Neuron (in vitro differentiated cells): ENCODE measurements at regions not wholly inside any gene's neighbourhood (a gene's known extent, or its start where the extent isn't known, plus 50 kb on each side); places are given as distances from the start of the nearest gene placed in this dataset.
"Not testable (repeated sequence)": the region's sequence is repeated elsewhere in the genome, so short reads cannot be mapped to it uniquely, and the experiment has no call there.

ENCODE experiments used
- H2AFZ ChIP-seq: one replicate; pipeline ENCODE4 v1.6.1; 2013; ENCODE audit warnings: low read depth, mild to moderate bottlenecking, inconsistent platforms, low read length, moderate library complexity
- H3K27me3 ChIP-seq: one replicate; pipeline ENCODE4 v1.6.1; 2013; ENCODE audit warnings: low read length; ENCODE audit not compliant: insufficient read depth
- H3K36me3 ChIP-seq: one replicate; pipeline ENCODE4 v1.6.1; 2013; ENCODE audit warnings: low read length; ENCODE audit not compliant: insufficient read depth
- H3K4me1 ChIP-seq: one replicate; pipeline ENCODE4 v1.6.1; 2013; ENCODE audit warnings: low read length; ENCODE audit not compliant: insufficient read depth
- H3K4me3 ChIP-seq: 2 replicates; pipeline ENCODE4 v1.5.1; 2013; ENCODE audit warnings: mild to moderate bottlenecking, low read length, moderate library complexity
- H3K9me3 ChIP-seq: one replicate; pipeline ENCODE4 v1.6.1; 2013; ENCODE audit warnings: low read length

DNA sequence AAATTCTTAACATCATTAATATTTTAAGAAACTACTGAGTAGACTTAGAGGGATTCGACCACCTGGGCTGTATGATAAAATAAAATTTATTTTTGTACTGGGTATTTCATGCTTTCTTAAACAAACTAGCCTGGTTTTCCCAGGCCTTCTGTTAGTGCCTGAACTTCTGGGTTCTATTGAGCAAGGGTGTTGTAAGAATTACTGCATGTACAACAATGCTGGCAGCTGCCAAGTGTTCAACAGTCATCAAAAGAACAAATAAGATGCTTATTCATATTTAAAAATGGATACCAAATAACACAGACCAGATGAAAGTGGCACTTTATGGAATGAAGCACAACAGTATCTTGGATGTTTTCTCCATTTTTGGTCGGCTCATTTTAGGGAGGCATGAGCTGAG, 123.2 kb upstream of the FBXL7 start:
- Histone ChIP-seq H2AFZ (no peak overlapping the region), H3K36me3 (no peaks in the 10 kb centered on the region), H3K9me3 (no peaks in the 10 kb centered on the region), H3K4me3 (no peak overlapping the region), H3K4me1 (no peaks in the 10 kb centered on the region), H3K27me3 (no peaks in the 10 kb centered on the region)

DNA sequence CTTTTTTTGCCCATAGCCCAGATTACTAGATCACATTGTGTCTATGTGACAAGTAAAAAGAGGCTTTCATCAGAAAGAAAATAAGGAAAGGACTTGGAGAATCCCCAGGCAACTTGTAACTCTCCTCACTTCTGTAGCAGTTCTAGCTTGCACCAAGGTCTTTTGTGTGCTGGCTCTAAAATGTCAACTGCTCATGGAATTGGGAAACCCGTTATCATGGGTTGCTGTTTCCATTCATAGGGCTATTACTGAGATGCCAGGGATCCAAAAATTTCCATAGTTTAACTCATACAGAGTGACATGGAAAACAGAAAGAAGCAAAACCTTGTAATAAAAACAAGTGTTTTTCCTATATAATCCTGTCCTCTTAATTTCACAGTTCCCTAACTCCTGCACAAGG, 123.9 kb upstream of the FBXL7 start:
- Histone ChIP-seq H3K4me3 (no peak overlapping the region), H3K36me3 (no peaks in the 10 kb centered on the region), H2AFZ (no peak overlapping the region), H3K27me3 (no peaks in the 10 kb centered on the region), H3K4me1 (no peaks in the 10 kb centered on the region), H3K9me3 (no peaks in the 10 kb centered on the region)

DNA sequence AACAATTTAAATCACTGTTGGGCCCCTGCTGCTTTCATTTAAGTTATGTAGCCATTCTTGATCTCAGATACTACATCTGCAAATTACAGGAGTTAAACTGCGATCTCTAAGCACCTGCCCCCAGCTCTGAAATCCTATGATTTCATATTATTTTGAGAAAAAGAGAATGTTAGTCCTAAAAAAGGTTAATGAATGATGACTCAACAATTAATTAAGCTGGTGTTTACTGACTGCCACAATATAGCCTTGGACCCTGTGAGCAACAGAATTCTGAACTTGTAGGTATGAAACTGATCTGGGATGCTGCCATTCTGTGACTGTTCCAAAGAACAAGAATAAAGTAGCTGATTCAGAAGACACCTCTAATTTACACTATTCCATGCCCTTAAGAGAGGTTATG, 124.4 kb upstream of the FBXL7 start:
- Histone ChIP-seq H2AFZ (no peak overlapping the region), H3K27me3 (no peaks in the 10 kb centered on the region), H3K9me3 (no peaks in the 10 kb centered on the region), H3K4me3 (no peak overlapping the region), H3K36me3 (no peaks in the 10 kb centered on the region), H3K4me1 (no peaks in the 10 kb centered on the region)

DNA sequence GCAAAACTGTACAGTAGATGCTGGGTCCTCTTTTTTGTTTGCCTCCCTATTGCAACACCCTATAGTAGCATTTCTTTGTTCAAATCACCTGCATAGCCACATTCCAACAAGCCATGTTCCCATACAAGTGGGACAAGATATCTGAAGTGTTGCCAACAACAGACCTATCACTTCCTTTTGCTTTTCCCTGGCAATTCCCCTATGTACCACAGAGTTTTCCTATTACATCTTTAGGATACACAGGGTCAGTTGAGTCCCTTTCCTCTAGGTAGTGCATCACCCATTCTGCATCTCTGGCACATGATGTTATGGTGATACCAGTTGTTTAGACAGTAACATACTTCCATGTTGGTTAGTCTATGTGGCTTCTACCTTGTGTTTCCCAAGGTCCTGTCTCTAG, 125.1 kb upstream of the FBXL7 start:
- Histone ChIP-seq H2AFZ (no peak overlapping the region), H3K27me3 (no peaks in the 10 kb centered on the region), H3K9me3 (no peaks in the 10 kb centered on the region), H3K4me3 (no peak overlapping the region), H3K4me1 (no peaks in the 10 kb centered on the region), H3K36me3 (no peaks in the 10 kb centered on the region)

DNA sequence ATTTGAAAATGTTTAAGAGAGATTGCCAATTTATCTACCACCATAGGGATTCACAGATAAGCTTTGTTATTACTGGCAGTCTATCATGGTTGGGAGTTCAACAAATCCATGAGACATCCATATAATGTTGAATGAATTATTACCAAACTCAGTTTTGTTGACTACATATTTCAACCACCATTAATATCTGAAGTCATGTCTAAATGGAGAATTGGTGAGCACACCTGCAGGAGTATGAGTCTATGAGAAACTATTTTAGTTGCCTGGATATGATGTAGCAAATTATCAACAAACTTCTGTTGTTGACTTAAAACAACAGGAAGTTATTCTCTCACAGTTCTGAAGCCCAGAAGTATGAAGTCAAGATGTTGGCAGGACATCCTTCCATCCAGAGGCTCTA, 126.8 kb upstream of the FBXL7 start:
- no peaks in the 10 kb centered on the region for H3K36me3 ChIP-seq
- H3K27me3 ChIP-seq, result no peaks in the 10 kb centered on the region
- no peak overlapping the region for H3K4me3 ChIP-seq
- H3K4me1 ChIP-seq, result no peaks in the 10 kb centered on the region
- H3K9me3 ChIP-seq, result no peaks in the 10 kb centered on the region
- H2AFZ ChIP-seq, result no peak overlapping the region

DNA sequence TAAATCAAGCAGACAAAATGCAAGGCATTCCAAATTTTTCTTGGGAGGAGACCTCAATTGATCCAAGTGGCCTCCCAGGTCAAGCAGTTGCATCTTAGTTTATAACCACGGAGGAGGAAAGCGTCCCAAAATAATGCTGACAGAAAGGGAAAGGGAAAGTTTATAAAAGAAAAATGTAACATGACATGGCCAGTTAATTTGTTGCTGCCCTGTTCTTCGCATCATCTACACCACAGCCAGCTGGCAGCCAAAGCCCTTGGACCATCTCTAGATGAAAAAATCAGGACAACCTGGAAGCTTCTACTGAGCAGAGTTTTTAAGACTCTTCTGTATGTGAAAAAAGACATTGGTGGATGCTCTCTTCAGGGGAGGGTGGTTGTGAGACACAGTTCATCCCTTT, 128.8 kb upstream of the FBXL7 start:
- H3K27me3 ChIP-seq, result no peaks in the 10 kb centered on the region
- H3K36me3 ChIP-seq, result no peaks in the 10 kb centered on the region
- no peak overlapping the region for H2AFZ ChIP-seq
- H3K4me1 ChIP-seq, result no peaks in the 10 kb centered on the region
- no peaks in the 10 kb centered on the region for H3K9me3 ChIP-seq
- H3K4me3 ChIP-seq, result no peak overlapping the region

DNA sequence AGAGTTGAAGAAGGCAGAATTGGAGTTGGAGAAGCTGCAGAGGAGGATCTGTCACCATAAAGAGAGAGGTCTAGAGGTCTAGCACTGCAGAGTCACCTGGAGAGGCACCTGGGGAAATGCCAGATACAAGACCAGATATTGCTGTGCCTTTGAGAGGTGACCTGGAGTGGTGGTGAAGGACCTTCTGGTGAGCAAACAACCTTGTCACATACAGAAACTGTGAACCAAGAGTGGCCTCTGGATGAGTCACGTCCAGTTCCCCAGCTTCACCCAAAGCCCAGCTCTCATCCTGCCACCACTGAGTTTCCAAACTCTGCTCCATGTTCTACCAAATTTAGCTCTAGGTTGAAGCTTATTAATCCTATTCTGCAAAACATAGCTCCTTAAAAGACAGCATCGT, 131.1 kb upstream of the FBXL7 start:
- Histone ChIP-seq H3K4me3 (no peak overlapping the region), H3K36me3 (no peaks in the 10 kb centered on the region), H3K9me3 (no peaks in the 10 kb centered on the region), H3K27me3 (no peaks in the 10 kb centered on the region), H3K4me1 (peaks cover 6% of the 10 kb centered on the region), H2AFZ (no peak overlapping the region)

DNA sequence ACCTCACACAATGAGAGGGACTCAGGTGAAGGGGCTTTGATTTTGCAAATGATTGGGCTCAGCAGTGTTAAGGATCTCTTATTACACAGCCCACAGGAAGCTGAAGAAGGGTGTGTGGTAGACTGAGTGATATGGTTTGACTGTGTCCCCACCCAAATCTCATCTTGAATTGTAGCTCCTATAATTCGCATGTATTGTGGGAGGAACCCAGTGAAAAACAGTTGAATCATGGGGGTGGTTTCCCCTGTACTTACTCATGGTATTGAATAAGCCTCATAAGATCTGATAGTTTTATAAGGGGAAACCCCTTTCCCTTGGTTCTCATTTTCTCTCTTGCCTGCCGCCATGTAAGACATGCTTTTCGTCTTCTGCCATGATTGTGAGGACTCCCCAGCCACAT, 132.5 kb upstream of the FBXL7 start:
- H3K4me1 ChIP-seq, result peaks cover 17% of the 10 kb centered on the region
- H3K27me3 ChIP-seq, result no peaks in the 10 kb centered on the region
- H3K9me3 ChIP-seq, result no peaks in the 10 kb centered on the region
- no peaks in the 10 kb centered on the region for H3K36me3 ChIP-seq
- no peak overlapping the region for H2AFZ ChIP-seq
- no peak overlapping the region for H3K4me3 ChIP-seq

DNA sequence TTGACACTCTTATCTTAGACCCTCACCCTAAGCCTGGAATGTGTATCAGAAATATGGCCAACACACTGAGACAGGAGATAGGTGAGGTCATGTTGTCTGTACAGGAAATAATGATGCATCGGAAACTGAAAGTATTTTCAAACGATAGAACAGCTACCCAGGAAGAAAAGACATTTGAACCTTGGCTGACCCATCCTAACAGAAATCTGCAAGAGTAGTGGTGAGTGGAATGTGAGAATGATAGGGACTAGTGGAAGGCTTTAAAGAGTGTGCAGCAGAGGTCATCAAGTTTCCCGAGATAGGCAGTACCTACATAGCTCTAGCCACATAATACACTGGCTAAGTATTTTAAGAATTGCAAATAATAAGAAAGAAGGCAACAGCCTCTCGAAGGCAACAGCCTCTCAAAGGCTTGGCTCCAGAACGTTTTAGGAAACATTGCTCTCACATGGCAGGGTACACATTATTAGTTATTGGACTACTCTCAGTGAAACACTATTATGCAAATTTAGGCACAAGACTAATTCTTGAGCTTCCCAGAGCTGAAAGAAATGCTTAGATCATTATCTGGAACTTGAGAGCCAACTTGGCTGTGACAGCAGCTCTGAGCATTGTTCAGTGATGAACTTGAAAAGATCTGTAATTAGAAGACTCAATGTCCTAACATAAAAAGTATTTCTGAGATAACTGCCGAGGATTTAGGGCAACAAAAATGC, 133.1 kb upstream of the FBXL7 start:
- H2AFZ ChIP-seq, result no peak overlapping the region
- H3K4me3 ChIP-seq, result no peak overlapping the region
- no peaks in the 10 kb centered on the region for H3K9me3 ChIP-seq

DNA sequence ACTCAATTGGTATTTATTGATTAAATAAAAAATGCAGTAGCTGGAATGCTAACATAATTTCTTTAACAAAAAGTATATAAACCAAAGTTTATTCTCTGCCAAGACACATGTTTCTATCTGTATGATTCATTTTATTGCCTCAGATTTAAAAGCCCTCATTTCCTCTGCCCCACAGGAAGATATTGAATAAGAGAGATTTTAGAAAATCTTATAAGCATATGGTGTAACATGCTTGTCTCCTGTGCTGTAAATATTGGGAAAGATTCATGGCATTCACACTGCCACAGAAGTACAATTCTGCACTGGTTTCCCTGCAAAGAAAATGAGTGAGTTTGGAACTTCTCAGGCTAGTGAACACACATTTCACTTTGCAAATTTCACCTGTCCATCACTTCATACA, 134.9 kb upstream of the FBXL7 start:
- no peaks in the 10 kb centered on the region for H3K9me3 ChIP-seq
- H3K36me3 ChIP-seq, result no peaks in the 10 kb centered on the region
- no peaks in the 10 kb centered on the region for H3K27me3 ChIP-seq

More for the DNA sequence above, 133.1 kb upstream of the FBXL7 start:
- H3K36me3 ChIP-seq, result no peaks in the 10 kb centered on the region
- no peaks in the 10 kb centered on the region for H3K27me3 ChIP-seq
- peaks cover 17% of the 10 kb centered on the region for H3K4me1 ChIP-seq

DNA sequence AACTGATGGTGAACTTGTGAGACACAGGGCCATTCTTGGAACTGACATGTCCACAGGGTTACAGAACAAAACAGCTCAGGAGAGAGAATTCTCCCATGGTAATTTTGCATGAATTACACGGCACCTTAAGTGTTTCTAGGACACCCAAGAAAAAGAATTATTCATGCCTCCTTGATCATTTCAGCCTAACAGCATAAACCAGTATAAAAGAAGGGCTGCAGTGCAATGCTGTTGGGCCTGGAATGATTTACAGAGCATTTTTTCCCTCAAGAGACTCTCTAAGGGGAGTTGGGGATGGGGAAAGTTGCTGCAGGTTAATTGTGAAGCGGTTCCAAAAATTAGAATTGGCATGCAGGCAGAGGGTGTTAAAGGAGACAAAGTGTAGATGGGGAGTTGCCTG, 136.4 kb upstream of the FBXL7 start:
- no peak overlapping the region for H2AFZ ChIP-seq
- no peaks in the 10 kb centered on the region for H3K27me3 ChIP-seq
- no peaks in the 10 kb centered on the region for H3K9me3 ChIP-seq
- no peaks in the 10 kb centered on the region for H3K36me3 ChIP-seq
- H3K4me1 ChIP-seq, result peaks cover 17% of the 10 kb centered on the region
- H3K4me3 ChIP-seq, result no peak overlapping the region

More for the DNA sequence above, 134.9 kb upstream of the FBXL7 start:
- no peak overlapping the region for H2AFZ ChIP-seq
- H3K4me1 ChIP-seq, result peaks cover 17% of the 10 kb centered on the region
- H3K4me3 ChIP-seq, result no peak overlapping the region

DNA sequence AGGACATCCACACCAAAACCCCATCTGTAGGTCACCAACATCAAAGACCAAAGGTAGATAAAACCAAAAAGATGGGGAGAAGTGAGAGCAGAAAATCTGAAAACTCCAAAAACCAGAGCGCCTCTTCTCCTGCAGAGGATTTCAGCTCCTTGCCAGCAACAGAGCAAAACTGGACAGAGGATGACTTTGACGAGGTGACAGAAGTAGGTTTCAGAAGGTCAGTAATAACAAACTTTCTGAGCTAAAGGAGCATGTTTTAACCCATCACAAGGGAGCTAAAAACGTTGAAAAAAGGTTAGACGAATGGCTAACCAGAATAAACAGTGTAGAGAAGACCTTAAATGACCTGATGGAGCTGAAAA, 142.9 kb upstream of the FBXL7 start:
- H2AFZ ChIP-seq, H3K36me3 ChIP-seq, H3K4me1 ChIP-seq, H3K9me3 ChIP-seq, H3K4me3 ChIP-seq, H3K27me3 ChIP-seq: not testable (repeated sequence)

DNA sequence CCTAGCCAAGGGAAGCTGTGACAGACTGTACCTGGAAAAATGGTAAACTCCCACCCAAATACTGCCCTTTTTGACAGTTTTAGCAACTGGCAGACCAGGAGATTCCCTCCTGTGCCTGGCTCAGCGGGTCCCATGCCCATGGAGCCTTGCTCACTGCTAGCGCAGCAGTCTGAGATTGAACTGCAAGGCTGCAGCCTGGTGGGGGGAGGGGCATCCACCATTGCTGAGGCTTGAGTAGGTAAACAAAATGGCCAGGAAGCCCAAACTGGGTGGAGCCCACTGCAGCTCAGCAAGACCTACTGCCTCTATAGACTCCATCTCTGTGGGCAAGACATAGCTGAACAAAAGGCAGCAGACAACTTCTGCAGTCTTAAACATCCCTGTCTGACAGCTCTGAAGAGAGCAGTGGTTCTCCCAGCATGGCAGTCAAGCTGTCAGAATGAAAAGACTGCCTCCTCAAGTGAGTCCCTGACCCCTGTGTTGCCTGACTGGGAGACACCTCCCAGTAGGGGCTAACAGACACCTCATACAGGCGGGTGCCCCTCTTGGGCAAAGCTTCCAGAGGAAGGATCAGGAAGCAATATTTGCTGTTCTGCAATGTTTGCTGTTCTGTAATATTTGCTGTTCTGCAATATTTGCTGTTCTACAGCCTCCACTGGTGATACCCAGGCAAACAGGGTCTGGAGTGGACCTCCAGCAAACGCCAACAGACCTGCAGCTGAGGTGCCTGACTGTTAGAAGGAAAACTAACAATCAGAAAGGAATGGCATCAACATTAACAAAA, 143.5 kb upstream of the FBXL7 start:
- not testable (repeated sequence) for H3K4me1 ChIP-seq, H3K4me3 ChIP-seq, H2AFZ ChIP-seq, H3K27me3 ChIP-seq, H3K9me3 ChIP-seq, H3K36me3 ChIP-seq

DNA sequence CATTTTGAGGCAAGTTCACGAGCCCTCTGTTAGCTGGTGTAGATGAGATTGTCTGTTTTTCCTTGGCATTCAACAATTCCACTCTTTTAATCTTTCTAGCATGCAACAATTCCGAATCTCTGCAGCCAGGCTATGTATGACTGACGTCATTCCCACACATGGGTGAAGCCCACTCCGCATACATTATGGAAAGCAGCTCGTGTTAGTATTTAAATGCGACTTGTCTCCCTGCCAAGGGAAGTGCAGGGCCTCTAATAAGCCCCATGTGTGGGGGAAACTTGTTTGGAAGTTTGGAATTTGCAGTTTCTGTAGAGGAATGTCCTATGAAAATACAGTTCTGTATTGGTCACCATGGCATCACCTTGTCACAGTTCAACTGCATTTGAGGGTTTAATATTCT, 146.0 kb upstream of the FBXL7 start:
- no peak overlapping the region for H3K4me3 ChIP-seq
- H3K9me3 ChIP-seq, result no peaks in the 10 kb centered on the region
- peaks cover 2% of the 10 kb centered on the region for H3K27me3 ChIP-seq
- H3K36me3 ChIP-seq, result no peaks in the 10 kb centered on the region
- H2AFZ ChIP-seq, result no peak overlapping the region
- H3K4me1 ChIP-seq, result peaks cover 5% of the 10 kb centered on the region
